T follicular helper cell (primary cell): ENCODE measurements at regions not wholly inside any gene's neighbourhood (a gene's known extent, or its start where the extent isn't known, plus 50 kb on each side); places are given as distances from the start of the nearest gene placed in this dataset.
"Not testable (repeated sequence)": the region's sequence is repeated elsewhere in the genome, so short reads cannot be mapped to it uniquely, and the experiment has no call there.

Experiments
- DNase-seq: peaks from one replicate; pipeline ENCODE4 v3.0.0-alpha.2; 2020; ENCODE audit warnings: low read depth

GRCh38 chr5:117149312-117149711 is 574.7 kb upstream of the SEMA6A start:
- DNase-seq, result no peak

GRCh38 chr5:117144086-117144485 is 569.5 kb upstream of the SEMA6A start:
- DNase-seq, result no peak

- DNase-seq, result no peak
These were observed 568.8 kb upstream of the SEMA6A start for GRCh38 chr5:117143406-117143805.

- DNase-seq, result no peak
These were observed 563.9 kb upstream of the SEMA6A start for GRCh38 chr5:117138523-117138922.

- DNase-seq, result no peak
These were observed 561.2 kb upstream of the SEMA6A start for GRCh38 chr5:117135851-117136250.

GRCh38 chr5:117133198-117133597 is 558.6 kb upstream of the SEMA6A start:
- no peak for DNase-seq

GRCh38 chr5:117131876-117132275 is 557.3 kb upstream of the SEMA6A start:
- no peak for DNase-seq

- no peak for DNase-seq
These were observed 556.5 kb upstream of the SEMA6A start for GRCh38 chr5:117131048-117131679.

GRCh38 chr5:117118499-117118898 is 543.9 kb upstream of the SEMA6A start:
- no peak for DNase-seq

GRCh38 chr5:117117314-117117713 is 542.7 kb upstream of the SEMA6A start:
- not testable (repeated sequence) for DNase-seq

GRCh38 chr5:117110548-117110947 is 535.9 kb upstream of the SEMA6A start:
- DNase-seq, result no peak

GRCh38 chr5:117107859-117108258 is 533.2 kb upstream of the SEMA6A start:
- no peak for DNase-seq

- no peak for DNase-seq
These were observed 529.1 kb upstream of the SEMA6A start for GRCh38 chr5:117103703-117104102.

- no peak for DNase-seq
These were observed 528.0 kb upstream of the SEMA6A start for GRCh38 chr5:117102591-117102990.

- DNase-seq, result no peak
These were observed 525.6 kb upstream of the SEMA6A start for GRCh38 chr5:117100176-117100575.

GRCh38 chr5:117098094-117098493 is 523.5 kb upstream of the SEMA6A start:
- DNase-seq, result no peak

- DNase-seq, result no peak
These were observed 521.0 kb upstream of the SEMA6A start for GRCh38 chr5:117095346-117096332.

GRCh38 chr5:117094114-117094815 is 519.6 kb upstream of the SEMA6A start:
- no peak for DNase-seq

- DNase-seq, result no peak
These were observed 519.0 kb upstream of the SEMA6A start for GRCh38 chr5:117093653-117094052.

GRCh38 chr5:117089001-117089400 is 514.4 kb upstream of the SEMA6A start:
- DNase-seq, result no peak

GRCh38 chr5:117088176-117088575 is 513.6 kb upstream of the SEMA6A start:
- DNase-seq, result no peak

GRCh38 chr5:117084067-117084466 is 509.4 kb upstream of the SEMA6A start:
- DNase-seq, result no peak

GRCh38 chr5:117082977-117083376 is 508.4 kb upstream of the SEMA6A start:
- no peak for DNase-seq
